Testis (tissue), 2 donors: ENCODE measurements at regions not wholly inside any gene's neighbourhood (a gene's known extent, or its start where the extent isn't known, plus 50 kb on each side); places are given as distances from the start of the nearest gene placed in this dataset.

Experiments
- DNase-seq: peaks from one replicate; pipeline ENCODE4 v3.0.0-alpha.2; 2019
- H3K27ac ChIP-seq, 2 donors: fragments of 200-600 bp; sonication (generic); one replicate each; pipeline ENCODE4 v1.5.1; 2019
- H3K27me3 ChIP-seq: fragments of 200-600 bp; sonication (generic); one replicate; pipeline ENCODE4 v1.5.1; 2019
- H3K36me3 ChIP-seq: fragments of 200-600 bp; sonication (generic); one replicate; pipeline ENCODE4 v1.5.1; 2017; ENCODE audit warnings: low read depth; ENCODE audit errors: missing control alignments
- H3K4me1 ChIP-seq: fragments of 200-600 bp; sonication (generic); one replicate; pipeline ENCODE4 v1.5.1; 2019
- H3K4me3 ChIP-seq, 2 donors: fragments of 200-600 bp; sonication (generic); one replicate each; pipeline ENCODE4 v1.5.1; 2017 to 2019
- H3K9me3 ChIP-seq: fragments of 200-600 bp; sonication (generic); one replicate; pipeline ENCODE4 v1.5.1; 2017
- POLR2A ChIP-seq: fragments of 450-650 bp; IDR thresholded peaks from one replicate; pipeline ENCODE4 v1.6.1; 2017; ENCODE audit warnings: antibody characterized with exemption, mild to moderate bottlenecking, moderate library complexity
- WGBS, 2 donors: methylation state at CpG; one replicate each; pipeline ENCODE4 v1.1.5; 2018; 5-methylcytosine and 5-hydroxymethylcytosine counted together
- intact Hi-C: fragments of 100-400 bp; cut with DNase I; formaldehyde crosslinking; loops from one replicate; pipeline ENCODE4 v1.15.1; 2023; ENCODE audit warnings: low total_unique reads
- TF ChIP-seq, protein P1 (sequence below), 3 experiments: fragments of 450-650 bp in 2 of 3; fragments of 200-600 bp in 1 of 3; sonication (generic) in 1 of 3; IDR thresholded peaks; one replicate each; pipeline ENCODE4 v1.5.1; 2016 to 2019; ENCODE audit warnings: antibody characterized with exemption in 3 of 3, mild to moderate bottlenecking in 2 of 3, moderate library complexity in 1 of 3

DNA sequence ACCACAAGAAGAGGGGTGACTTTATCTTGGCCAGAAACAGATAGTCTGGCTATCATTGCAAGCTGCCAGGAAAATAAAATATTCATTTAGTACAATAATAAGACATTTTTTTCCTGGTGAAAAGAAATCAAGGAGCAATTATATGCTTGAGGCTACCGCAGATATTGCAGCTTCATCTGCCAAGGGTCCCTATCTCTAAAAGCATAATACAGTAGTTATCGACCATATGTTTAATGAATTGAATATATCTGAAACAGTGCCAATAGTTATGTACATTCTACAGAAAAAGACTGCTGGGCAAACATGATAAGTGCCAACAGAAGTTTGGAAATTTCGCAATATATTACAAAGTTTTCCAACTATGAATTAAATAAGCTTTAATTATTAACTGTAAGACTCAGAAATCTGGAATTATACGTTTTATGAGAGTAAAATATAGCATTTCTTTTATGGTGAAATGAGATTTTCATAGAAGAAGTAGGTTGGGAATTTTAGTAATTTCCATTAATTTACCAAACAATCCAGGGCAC is 561.1 kb upstream of the ZP4 start:
- no peaks in the 10 kb centered on the region for H3K36me3 ChIP-seq
- DNase-seq: no peak
- intact Hi-C loops: no loop called here
- H3K4me1 ChIP-seq: no peaks in the 10 kb centered on the region
- no peaks in the 10 kb centered on the region for H3K9me3 ChIP-seq
- TF ChIP-seq, protein P1, sequence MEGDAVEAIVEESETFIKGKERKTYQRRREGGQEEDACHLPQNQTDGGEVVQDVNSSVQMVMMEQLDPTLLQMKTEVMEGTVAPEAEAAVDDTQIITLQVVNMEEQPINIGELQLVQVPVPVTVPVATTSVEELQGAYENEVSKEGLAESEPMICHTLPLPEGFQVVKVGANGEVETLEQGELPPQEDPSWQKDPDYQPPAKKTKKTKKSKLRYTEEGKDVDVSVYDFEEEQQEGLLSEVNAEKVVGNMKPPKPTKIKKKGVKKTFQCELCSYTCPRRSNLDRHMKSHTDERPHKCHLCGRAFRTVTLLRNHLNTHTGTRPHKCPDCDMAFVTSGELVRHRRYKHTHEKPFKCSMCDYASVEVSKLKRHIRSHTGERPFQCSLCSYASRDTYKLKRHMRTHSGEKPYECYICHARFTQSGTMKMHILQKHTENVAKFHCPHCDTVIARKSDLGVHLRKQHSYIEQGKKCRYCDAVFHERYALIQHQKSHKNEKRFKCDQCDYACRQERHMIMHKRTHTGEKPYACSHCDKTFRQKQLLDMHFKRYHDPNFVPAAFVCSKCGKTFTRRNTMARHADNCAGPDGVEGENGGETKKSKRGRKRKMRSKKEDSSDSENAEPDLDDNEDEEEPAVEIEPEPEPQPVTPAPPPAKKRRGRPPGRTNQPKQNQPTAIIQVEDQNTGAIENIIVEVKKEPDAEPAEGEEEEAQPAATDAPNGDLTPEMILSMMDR (IDR thresholded peaks at IDR 0.05): no peak
- no peak for TF ChIP-seq POLR2A
- no peak overlapping the region for H3K4me3 ChIP-seq
- H3K27me3 ChIP-seq: no peaks in the 10 kb centered on the region
- H3K27ac ChIP-seq: no peak overlapping the region
- 63 to 66% methylated on average over 4 of the region's 4 CpGs for whole genome bisulfite sequencing, 2 donors

DNA sequence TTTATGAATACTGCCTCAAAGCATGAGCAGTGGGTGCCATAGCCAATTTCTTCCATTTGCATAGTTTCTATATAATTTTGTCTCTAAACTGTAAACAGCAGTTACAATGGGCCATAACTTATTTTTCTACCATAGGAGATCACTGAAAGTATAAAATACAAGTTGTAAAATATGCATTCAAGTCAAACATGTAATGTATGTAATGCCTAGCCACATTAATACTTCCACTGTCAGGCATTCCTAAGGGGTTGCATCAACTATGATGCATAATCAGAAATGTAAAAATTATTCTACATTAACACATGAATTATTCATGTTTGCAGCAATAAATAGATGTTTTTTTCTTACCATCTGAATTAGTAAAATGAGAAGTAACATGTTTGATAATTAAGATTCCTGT is 560.3 kb upstream of the ZP4 start:
- Histone ChIP-seq H3K4me1 (no peaks in the 10 kb centered on the region), H3K36me3 (no peaks in the 10 kb centered on the region), H3K27ac (no peak overlapping the region), H3K9me3 (no peaks in the 10 kb centered on the region), H3K4me3 (no peak overlapping the region), H3K27me3 (no peaks in the 10 kb centered on the region)
- TF ChIP-seq, protein P1 (IDR thresholded peaks at IDR 0.05): no peak
- no peak for TF ChIP-seq POLR2A
- no peak for DNase-seq
- intact Hi-C loops: no loop called here

DNA sequence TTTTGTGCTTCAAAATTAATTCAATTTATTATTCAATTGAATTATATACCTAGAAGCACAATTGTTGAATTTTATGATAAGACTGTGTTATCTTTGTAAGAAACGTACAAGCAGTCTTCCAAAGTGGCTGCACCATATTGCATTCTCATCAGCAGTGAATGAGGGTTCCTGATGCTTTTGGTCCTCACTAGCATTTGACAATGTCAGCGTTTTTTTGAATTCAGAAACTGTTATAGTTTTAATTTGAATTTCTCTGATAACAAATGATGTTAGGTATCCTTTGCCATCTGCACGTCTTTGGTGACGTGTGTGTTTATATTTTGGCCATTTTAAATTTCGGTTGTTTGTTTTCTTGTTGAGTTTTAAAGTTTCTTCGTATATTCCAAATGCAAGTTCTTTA is 553.0 kb upstream of the ZP4 start:
- no peak overlapping the region for H3K4me3 ChIP-seq
- TF ChIP-seq, protein P1 (IDR thresholded peaks at IDR 0.05): no peak
- no peak for TF ChIP-seq POLR2A
- H3K36me3 ChIP-seq: no peaks in the 10 kb centered on the region
- no peaks in the 10 kb centered on the region for H3K9me3 ChIP-seq
- WGBS, 2 donors: 74 to 79% methylated on average over 6 of the region's 6 CpGs
- intact Hi-C loops: no loop called here
- DNase-seq: no peak
- no peak overlapping the region for H3K27ac ChIP-seq
- no peaks in the 10 kb centered on the region for H3K4me1 ChIP-seq
- no peaks in the 10 kb centered on the region for H3K27me3 ChIP-seq

DNA sequence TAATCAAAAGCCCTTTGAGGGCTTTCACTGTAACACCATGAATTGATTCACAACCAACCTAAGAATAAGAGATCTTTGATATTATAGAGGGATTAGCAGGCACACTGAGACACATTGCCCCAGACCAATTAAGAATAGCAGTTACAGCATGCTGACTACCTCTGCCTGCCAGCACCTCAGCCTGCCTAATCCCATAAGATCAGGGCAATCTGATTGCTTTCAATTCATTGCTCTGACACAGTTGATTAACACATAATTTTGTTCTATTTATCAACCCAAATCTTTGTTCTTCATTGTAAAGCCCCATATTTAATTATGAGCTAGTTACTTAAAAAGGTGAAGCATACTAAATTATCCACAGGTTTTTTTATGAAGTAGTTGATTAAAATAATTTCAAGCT is 548.8 kb upstream of the ZP4 start:
- Histone ChIP-seq H3K4me3 (no peak overlapping the region), H3K27ac (no peak overlapping the region), H3K36me3 (no peaks in the 10 kb centered on the region), H3K4me1 (no peaks in the 10 kb centered on the region), H3K27me3 (no peaks in the 10 kb centered on the region), H3K9me3 (no peaks in the 10 kb centered on the region)
- TF ChIP-seq POLR2A: no peak
- TF ChIP-seq, protein P1 (IDR thresholded peaks at IDR 0.05): no peak
- intact Hi-C loops: no loop called here
- no peak for DNase-seq
